ENCODE measurements at regions not wholly inside any gene's neighbourhood (a gene's known extent, or its start where the extent isn't known, plus 50 kb on each side); places are given as distances from the start of the nearest gene placed in this dataset.

GRCh38 chr7:119184124-119184788 lies 959.8 kb downstream of the ANKRD7 start:
- TF ChIP-seq CTCF (conservative IDR thresholded peaks at IDR 0.05): no peak
- Histone ChIP-seq H3K9ac (ENCODE audit: extremely low read depth, low read length, poor library complexity, severe bottlenecking) (no peak overlapping the region), H3K4me3 (ENCODE audit: low read length) (no peak overlapping the region), H3K27me3 (ENCODE audit: control insufficient read depth, insufficient read depth, low read length, poor library complexity, severe bottlenecking) (no peaks in the 10 kb centered on the region), H3K36me3 (ENCODE audit: control insufficient read depth, insufficient read depth, low read length) (no peaks in the 10 kb centered on the region), H3K9me3 (ENCODE audit: control insufficient read depth, low read length) (peaks cover 17% of the 10 kb centered on the region), H3K27ac (ENCODE audit: low read depth, low read length) (no peak overlapping the region), H3K4me1 (ENCODE audit: control insufficient read depth, insufficient read depth, low read length) (no peaks in the 10 kb centered on the region)
- Mint-ChIP-seq H3K27ac (no peak overlapping the region), H3K4me1 (no peaks in the 10 kb centered on the region), H3K4me3 (no peak overlapping the region), H3K27me3 (ENCODE audit: insufficient read depth) (no peaks in the 10 kb centered on the region), H3K9me3 (peaks cover 15% of the 10 kb centered on the region), H3K36me3 (ENCODE audit: low read depth) (no peaks in the 10 kb centered on the region)
- no peak for DNase-seq
- 94% methylated on average over 2 to 4 of the region's 4 CpGs for WGBS, 2 experiments (ENCODE audit: insufficient coverage in 1 of 2, insufficient read length in 1 of 2)

GRCh38 chr7:119196183-119196582 lies 971.7 kb downstream of the ANKRD7 start:
- peaks cover 10% of the 10 kb centered on the region for H3K4me1 Mint-ChIP-seq
- no peaks in the 10 kb centered on the region for H3K36me3 Mint-ChIP-seq (ENCODE audit: low read depth)
- H3K27ac Mint-ChIP-seq: peak overlapping the region; percentile 3
- 90 to 92% methylated on average over 1 to 2 of the region's 2 CpGs for WGBS, 2 experiments (ENCODE audit: insufficient coverage in 1 of 2, insufficient read length in 1 of 2)
- Histone ChIP-seq H3K4me3 (ENCODE audit: low read length) (no peak overlapping the region), H3K27ac (ENCODE audit: low read depth, low read length) (no peak overlapping the region), H3K9ac (ENCODE audit: extremely low read depth, low read length, poor library complexity, severe bottlenecking) (no peak overlapping the region), H3K4me1 (ENCODE audit: control insufficient read depth, insufficient read depth, low read length) (peaks cover 6% of the 10 kb centered on the region), H3K36me3 (ENCODE audit: control insufficient read depth, insufficient read depth, low read length) (no peaks in the 10 kb centered on the region), H3K9me3 (ENCODE audit: control insufficient read depth, low read length) (peaks cover 5% of the 10 kb centered on the region), H3K27me3 (ENCODE audit: control insufficient read depth, insufficient read depth, low read length, poor library complexity, severe bottlenecking) (no peaks in the 10 kb centered on the region)
- no peak for TF ChIP-seq CTCF (conservative IDR thresholded peaks at IDR 0.05)
- no peak overlapping the region for H3K4me3 Mint-ChIP-seq
- H3K9me3 Mint-ChIP-seq: no peaks in the 10 kb centered on the region
- DNase-seq: no peak
- no peaks in the 10 kb centered on the region for H3K27me3 Mint-ChIP-seq (ENCODE audit: insufficient read depth)

DNA sequence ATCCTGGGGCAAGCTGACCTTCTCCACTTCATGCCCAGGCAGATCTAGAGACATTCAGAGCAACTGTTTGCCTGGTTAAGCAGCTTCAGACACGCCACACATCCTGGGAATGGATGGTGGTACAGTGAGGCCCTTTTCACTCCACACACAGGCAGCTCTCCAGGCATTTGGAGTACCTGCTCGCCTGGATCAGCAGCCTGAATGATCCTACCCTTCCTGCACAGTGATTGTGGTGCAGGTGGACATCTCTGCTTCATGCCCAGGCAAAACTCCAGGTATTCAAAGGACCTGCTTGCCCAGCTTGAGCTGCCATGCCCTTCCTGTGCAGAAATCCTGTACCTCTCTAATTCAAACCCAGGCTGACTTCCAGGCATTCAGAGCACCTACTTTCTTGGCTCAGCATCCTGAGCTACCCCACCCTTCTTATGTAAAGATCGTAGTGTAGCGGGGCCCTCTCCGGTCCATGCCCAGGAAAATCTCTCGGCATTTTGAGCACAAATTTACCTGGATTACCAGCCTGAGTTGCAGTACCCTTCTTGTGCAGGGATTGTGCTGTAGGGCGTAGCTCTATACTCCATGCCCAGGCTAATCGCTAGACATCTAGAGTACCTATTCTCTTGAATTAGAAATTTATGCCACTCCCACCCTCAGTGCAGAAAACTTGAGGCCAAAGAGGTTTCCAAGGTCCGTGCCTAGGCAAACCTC lies 972.8 kb downstream of the ANKRD7 start:
- H3K4me3 ChIP-seq (ENCODE audit: low read length): no peak overlapping the region
- H3K36me3 ChIP-seq (ENCODE audit: control insufficient read depth, insufficient read depth, low read length): no peaks in the 10 kb centered on the region
- H3K9ac ChIP-seq (ENCODE audit: extremely low read depth, low read length, poor library complexity, severe bottlenecking): no peak overlapping the region
- peaks cover 6% of the 10 kb centered on the region for H3K4me1 ChIP-seq (ENCODE audit: control insufficient read depth, insufficient read depth, low read length)
- H3K27me3 Mint-ChIP-seq (ENCODE audit: insufficient read depth): no peaks in the 10 kb centered on the region
- H3K9me3 Mint-ChIP-seq: no peaks in the 10 kb centered on the region
- peaks cover 10% of the 10 kb centered on the region for H3K4me1 Mint-ChIP-seq
- no peak overlapping the region for H3K4me3 Mint-ChIP-seq
- peaks cover 5% of the 10 kb centered on the region for H3K9me3 ChIP-seq (ENCODE audit: control insufficient read depth, low read length)
- H3K36me3 Mint-ChIP-seq (ENCODE audit: low read depth): no peaks in the 10 kb centered on the region
- H3K27ac Mint-ChIP-seq: no peak overlapping the region
- no peak for DNase-seq
- TF ChIP-seq CTCF (conservative IDR thresholded peaks at IDR 0.05): no peak
- no peak overlapping the region for H3K27ac ChIP-seq (ENCODE audit: low read depth, low read length)
- 89 to 92% methylated on average over 6 to 9 of the region's 9 CpGs for WGBS, 2 experiments (ENCODE audit: insufficient coverage in 1 of 2, insufficient read length in 1 of 2)
- H3K27me3 ChIP-seq (ENCODE audit: control insufficient read depth, insufficient read depth, low read length, poor library complexity, severe bottlenecking): no peaks in the 10 kb centered on the region

All from endodermal cell (in vitro differentiated cells).